Activated naive CD4-positive, alpha-beta T cell treated with anti-CD3 and anti-CD28 coated beads, Interleukin-2, amount 50 U/mL, for 24 hours (primary cell): ENCODE measurements at regions not wholly inside any gene's neighbourhood (a gene's known extent, or its start where the extent isn't known, plus 50 kb on each side); places are given as distances from the start of the nearest gene placed in this dataset.

Source experiments
- H3K27ac Mint-ChIP-seq: one replicate; pipeline ENCODE4 v1.8.0; 2021; ENCODE audit warnings: mild to moderate bottlenecking, mixed read lengths
- H3K27me3 Mint-ChIP-seq: one replicate; pipeline ENCODE4 v1.8.0; 2021; ENCODE audit warnings: mixed read lengths
- H3K36me3 Mint-ChIP-seq: one replicate; pipeline ENCODE4 v1.8.0; 2021; ENCODE audit warnings: mixed read lengths
- H3K4me1 Mint-ChIP-seq: one replicate; pipeline ENCODE4 v1.8.0; 2021; ENCODE audit warnings: mixed read lengths
- H3K4me3 Mint-ChIP-seq: one replicate; pipeline ENCODE4 v1.8.0; 2021; ENCODE audit warnings: mild to moderate bottlenecking, mixed read lengths
- H3K9me3 Mint-ChIP-seq: one replicate; pipeline ENCODE4 v1.8.0; 2021; ENCODE audit warnings: mixed read lengths

DNA sequence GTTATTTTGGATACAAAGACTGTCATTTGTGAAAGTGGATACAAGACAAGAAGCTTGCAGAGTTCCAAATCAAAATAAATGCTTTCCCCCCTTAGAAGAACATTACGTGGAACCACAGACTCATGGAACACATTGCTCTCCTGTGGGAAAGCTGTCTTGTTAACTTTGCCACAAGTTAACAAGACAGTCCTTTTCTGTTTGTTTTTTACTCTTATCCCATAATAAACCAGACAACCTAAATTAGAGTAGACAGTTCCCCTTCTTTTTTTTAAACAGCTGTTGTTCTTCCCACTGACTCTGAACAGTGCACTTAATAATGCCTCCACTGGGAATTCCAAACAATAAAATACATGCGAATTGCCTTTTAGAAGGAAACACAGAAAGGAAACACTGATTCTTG lies 255.3 kb upstream of the UBE2E2 start:
- H3K9me3 Mint-ChIP-seq: no peaks in the 10 kb centered on the region
- no peak overlapping the region for H3K27ac Mint-ChIP-seq
- H3K4me1 Mint-ChIP-seq: no peaks in the 10 kb centered on the region
- no peak overlapping the region for H3K4me3 Mint-ChIP-seq
- no peaks in the 10 kb centered on the region for H3K36me3 Mint-ChIP-seq
- H3K27me3 Mint-ChIP-seq: no peaks in the 10 kb centered on the region

DNA sequence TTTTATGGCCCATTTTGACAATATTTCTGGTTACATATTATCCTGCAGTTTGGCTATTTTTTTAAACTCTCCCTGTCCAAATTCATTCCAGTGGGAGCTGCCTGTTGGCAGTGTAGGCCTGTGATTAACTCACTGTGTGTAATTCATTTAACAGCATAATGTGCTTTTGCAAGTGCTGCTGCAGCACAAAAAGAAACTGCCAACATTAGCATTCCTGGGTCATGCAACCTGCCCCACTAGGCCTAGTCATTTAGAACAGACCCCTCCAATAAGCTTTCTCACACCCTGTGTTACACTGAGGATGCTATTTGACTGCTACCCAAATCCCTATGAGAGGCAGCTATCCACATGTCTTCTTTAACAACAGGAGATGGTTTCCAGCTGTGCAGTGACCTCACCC lies 251.2 kb upstream of the UBE2E2 start:
- Mint-ChIP-seq H3K4me3 (no peak overlapping the region), H3K27ac (no peak overlapping the region)

DNA sequence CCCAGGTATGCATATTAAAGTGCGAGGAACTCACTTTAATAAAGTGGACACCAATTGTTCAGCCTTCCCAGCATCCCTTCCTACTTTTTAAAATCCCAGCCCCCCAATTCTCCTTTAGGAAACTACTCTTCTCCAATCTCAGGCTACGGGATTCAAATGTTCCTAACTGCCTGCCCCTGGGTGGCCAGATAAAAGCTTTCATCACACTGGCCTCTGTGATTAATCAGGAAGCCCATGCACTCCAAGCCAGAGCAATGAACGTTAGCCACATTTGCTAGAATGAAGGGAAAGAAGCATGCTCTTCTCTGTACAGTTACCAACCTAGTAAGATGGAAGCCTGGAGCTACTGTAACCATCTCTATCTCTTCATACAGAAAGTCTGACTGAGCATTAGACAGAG lies 250.3 kb upstream of the UBE2E2 start:
- peaks cover 1% of the 10 kb centered on the region for H3K36me3 Mint-ChIP-seq
- no peaks in the 10 kb centered on the region for H3K27me3 Mint-ChIP-seq
- H3K4me3 Mint-ChIP-seq: no peak overlapping the region
- no peaks in the 10 kb centered on the region for H3K4me1 Mint-ChIP-seq
- no peak overlapping the region for H3K27ac Mint-ChIP-seq
- H3K9me3 Mint-ChIP-seq: no peaks in the 10 kb centered on the region

More for the DNA sequence above, 251.2 kb upstream of the UBE2E2 start:
- H3K36me3 Mint-ChIP-seq: peaks cover 1% of the 10 kb centered on the region
- no peaks in the 10 kb centered on the region for H3K9me3 Mint-ChIP-seq
- H3K27me3 Mint-ChIP-seq: no peaks in the 10 kb centered on the region
- H3K4me1 Mint-ChIP-seq: no peaks in the 10 kb centered on the region

DNA sequence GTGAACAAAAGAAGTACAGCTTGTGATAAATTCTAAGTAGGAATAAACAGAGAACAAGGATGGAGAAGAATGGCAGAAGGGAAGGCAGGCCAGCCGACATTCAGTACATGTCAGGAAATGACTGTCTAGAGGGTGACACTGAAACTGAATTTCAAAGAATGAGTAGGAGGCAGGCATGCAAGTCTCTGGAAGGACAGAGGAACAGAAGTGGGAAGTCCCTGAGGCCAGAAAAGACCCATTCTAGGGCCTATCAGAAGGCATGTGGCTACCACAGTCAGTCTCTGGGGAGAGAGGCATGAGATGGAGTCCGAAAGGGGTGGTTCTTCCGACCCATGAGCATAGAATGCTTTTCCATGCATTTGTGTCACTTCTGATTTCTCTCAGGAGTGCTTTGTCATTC lies 243.5 kb upstream of the UBE2E2 start:
- Mint-ChIP-seq H3K4me3 (no peak overlapping the region), H3K9me3 (no peaks in the 10 kb centered on the region), H3K36me3 (no peaks in the 10 kb centered on the region), H3K4me1 (no peaks in the 10 kb centered on the region), H3K27ac (no peak overlapping the region), H3K27me3 (peaks cover 1% of the 10 kb centered on the region)

DNA sequence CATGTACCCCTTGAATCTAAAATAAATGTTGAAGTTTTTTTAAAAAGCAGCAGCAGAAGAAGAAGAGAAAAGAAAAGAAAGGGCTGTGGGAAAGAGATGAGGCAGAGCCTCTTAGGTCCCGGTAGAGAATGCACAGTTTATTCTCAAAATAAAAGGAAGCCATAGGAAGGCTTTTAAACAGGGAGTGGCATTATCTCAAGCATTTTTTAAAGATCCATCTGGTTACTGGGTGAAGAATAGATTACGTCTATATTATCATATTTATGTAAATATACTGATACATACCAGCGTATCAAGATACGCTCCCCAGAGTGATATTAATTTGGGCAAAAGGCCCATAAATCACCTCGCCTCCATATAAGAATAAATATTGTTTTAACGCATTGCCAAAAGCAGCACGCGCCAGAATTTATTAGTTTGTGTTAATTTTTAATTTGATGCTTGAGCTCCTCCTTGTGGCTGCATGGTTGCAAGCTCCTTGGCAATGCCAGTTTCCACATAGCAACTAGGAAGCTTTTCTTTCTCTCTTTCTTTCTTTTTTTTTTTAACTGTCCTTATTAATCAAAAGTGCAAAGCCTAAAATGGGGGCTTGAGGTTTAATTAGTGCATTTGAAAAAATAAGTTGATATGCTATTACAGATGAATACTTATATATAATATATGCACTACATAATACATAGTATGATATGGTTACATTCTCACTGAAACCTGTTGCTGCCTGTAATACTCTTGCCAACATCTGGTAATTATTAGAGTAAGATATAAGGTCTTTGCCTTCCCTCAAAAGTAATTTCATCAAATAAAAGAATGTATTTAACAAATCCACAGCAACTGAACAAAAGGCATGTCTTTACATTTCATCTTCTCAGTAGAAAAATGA lies 242.8 kb upstream of the UBE2E2 start:
- Mint-ChIP-seq H3K4me3 (no peak overlapping the region), H3K27me3 (peaks cover 1% of the 10 kb centered on the region), H3K4me1 (no peaks in the 10 kb centered on the region), H3K36me3 (no peaks in the 10 kb centered on the region), H3K27ac (no peak overlapping the region), H3K9me3 (no peaks in the 10 kb centered on the region)

DNA sequence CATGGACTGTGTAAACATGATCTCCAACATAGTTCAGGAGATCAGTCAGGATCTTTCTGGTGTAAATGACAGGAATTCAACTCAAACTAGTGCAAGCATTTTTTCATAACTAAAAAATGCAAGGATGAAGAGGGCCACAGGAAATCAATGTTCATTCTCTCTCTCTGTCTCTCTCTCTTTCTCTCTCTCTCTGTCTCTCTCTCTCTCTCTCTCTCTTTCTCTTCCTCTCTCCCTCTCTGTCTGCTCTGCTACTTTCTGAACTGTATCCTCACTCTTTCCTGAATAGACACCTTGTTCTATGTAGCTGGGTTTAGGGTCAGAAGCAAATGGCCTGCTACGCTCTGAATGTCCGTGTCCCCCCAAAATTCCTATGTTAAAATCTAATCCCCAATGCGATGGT lies 240.9 kb upstream of the UBE2E2 start:
- H3K27ac Mint-ChIP-seq: no peak overlapping the region
- H3K27me3 Mint-ChIP-seq: peaks cover 1% of the 10 kb centered on the region
- no peaks in the 10 kb centered on the region for H3K9me3 Mint-ChIP-seq
- no peaks in the 10 kb centered on the region for H3K4me1 Mint-ChIP-seq
- H3K36me3 Mint-ChIP-seq: no peaks in the 10 kb centered on the region
- H3K4me3 Mint-ChIP-seq: no peak overlapping the region

DNA sequence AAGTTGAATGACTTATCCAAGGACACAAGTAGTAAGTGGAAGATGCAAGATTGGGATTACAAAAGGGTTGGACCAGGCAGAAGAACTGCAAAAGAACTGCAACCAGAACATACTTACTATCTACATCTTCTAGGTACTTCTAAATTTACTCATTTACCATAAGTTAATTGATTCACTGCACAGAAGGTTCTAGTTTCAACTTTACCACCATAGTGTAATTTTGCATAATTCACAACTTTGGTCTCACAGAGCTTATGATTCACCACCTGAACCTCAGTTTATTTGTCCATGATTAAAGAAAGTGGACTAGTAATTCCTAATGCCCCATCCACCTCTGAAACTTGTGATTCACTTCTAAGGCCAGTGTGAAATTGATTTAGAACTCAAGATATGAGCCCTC lies 236.8 kb upstream of the UBE2E2 start:
- no peaks in the 10 kb centered on the region for H3K36me3 Mint-ChIP-seq
- no peaks in the 10 kb centered on the region for H3K4me1 Mint-ChIP-seq
- peaks cover 2% of the 10 kb centered on the region for H3K27me3 Mint-ChIP-seq
- no peak overlapping the region for H3K27ac Mint-ChIP-seq
- no peaks in the 10 kb centered on the region for H3K9me3 Mint-ChIP-seq
- no peak overlapping the region for H3K4me3 Mint-ChIP-seq

DNA sequence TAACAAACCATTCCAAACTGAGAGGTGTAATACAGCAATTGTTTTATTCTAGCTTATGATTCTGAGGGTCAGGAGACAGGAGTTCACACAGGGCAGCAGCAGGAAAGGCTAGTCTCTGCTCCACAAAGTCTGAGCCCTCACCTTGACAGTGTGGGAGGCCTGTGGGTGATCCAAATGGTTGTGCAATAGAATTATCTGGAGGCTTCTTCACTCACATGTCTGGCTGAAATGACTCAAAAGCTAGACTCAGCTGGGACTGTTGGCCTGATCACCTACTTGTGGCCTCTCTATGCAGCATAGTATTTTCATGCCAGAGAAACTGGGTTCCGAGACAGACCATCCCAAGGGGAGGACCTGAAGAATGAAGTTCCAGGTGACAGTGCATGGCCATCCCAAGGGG lies 233.9 kb upstream of the UBE2E2 start:
- Mint-ChIP-seq H3K27ac (no peak overlapping the region), H3K9me3 (no peaks in the 10 kb centered on the region), H3K36me3 (no peaks in the 10 kb centered on the region), H3K4me1 (no peaks in the 10 kb centered on the region), H3K4me3 (no peak overlapping the region), H3K27me3 (peaks cover 2% of the 10 kb centered on the region)

DNA sequence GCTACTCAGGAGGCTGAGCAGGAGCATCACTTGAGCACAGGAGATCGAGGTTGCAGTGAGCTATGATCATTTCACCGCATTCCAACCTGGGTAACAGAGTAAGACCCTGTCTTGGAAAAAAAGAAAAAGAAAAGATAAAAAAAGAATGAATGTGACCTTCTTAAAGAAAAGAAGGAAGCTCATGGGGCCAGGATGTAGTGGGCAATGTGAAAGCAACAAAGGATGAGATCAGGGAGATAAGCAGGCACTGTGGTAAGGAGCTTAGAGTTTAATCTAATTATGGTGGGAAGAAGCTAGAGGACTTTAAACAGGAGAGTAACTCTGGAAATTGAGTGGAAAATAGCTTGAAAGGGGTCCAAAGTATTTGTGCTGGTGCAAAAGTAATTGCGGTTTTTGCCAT lies 231.6 kb upstream of the UBE2E2 start:
- Mint-ChIP-seq H3K4me1 (no peaks in the 10 kb centered on the region), H3K9me3 (no peaks in the 10 kb centered on the region), H3K27ac (no peak overlapping the region), H3K36me3 (no peaks in the 10 kb centered on the region), H3K27me3 (peaks cover 2% of the 10 kb centered on the region), H3K4me3 (no peak overlapping the region)

DNA sequence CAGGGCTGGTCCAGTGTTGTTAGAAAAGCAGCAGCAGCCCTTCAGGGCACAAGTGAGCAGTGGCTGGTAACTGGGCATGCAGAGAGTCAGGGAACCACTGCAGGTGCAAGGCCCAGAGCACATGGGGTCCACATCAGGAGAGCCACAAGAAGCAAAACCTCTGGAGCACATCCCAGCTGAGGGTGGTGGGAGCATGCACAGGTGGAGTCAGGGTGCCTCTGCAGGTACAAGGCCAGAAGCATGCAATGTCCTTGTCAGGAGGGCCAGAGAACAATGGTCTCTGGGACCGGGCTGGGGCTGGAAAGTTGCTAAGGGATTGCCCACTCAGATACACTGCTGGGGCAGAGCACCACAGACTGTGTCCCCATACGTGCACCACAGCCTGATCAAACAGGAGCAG lies 226.1 kb upstream of the UBE2E2 start:
- no peaks in the 10 kb centered on the region for H3K9me3 Mint-ChIP-seq
- H3K27me3 Mint-ChIP-seq: no peaks in the 10 kb centered on the region
- no peak overlapping the region for H3K27ac Mint-ChIP-seq
- no peaks in the 10 kb centered on the region for H3K36me3 Mint-ChIP-seq
- H3K4me1 Mint-ChIP-seq: peaks cover 6% of the 10 kb centered on the region
- H3K4me3 Mint-ChIP-seq: no peak overlapping the region

DNA sequence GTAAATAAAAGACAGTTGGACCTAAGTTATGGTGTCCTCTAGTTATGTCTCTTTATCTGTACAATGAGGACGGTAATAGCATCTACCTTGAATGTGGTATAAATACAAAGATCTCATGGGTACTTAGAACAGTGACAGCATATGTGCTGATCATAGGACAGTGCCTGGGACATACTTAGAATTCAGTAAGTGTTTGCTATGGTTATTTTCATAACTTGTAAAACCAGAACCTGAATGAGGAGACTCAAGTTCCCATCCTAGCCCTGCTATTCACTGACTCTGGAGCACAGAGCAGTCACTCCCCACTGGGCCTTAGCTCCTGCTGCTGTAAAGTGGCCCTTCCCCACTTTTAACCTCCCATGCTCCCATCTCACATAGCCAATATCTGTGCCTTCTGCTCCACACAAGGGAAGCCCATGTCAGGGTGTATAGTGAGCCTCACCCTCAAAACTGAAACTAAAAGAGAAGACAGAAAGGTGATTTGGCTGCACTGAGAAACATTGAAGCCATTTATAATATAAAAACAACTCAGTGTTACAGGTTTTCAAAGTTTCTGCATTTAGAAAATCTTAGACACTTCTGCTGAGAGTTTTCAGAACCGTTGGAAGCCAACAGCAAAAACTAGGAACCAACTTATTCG lies 225.4 kb upstream of the UBE2E2 start:
- H3K27me3 Mint-ChIP-seq: no peaks in the 10 kb centered on the region
- no peaks in the 10 kb centered on the region for H3K9me3 Mint-ChIP-seq
- H3K4me3 Mint-ChIP-seq: no peak overlapping the region
- H3K4me1 Mint-ChIP-seq: peaks cover 6% of the 10 kb centered on the region
- no peaks in the 10 kb centered on the region for H3K36me3 Mint-ChIP-seq
- no peak overlapping the region for H3K27ac Mint-ChIP-seq

DNA sequence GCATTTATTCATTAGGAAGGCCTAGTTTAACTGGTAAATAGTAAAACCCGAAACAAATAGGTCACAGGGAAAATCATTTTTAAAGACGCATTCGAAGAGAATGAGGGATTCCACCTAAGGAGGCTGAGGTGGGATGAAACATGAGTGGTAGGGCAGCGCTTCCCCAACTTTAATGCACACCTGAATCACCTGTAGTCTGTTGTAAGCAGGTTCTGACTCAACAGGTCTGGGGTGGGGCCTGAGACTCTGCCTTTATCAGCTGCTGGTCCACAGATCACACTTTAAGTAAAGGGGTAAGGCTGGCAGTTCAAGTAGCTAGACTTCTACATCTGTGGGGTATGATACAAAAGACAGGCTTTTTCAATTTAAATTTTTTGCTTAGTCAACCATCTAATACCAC lies 223.5 kb upstream of the UBE2E2 start:
- H3K36me3 Mint-ChIP-seq: no peaks in the 10 kb centered on the region
- H3K9me3 Mint-ChIP-seq: no peaks in the 10 kb centered on the region
- H3K4me1 Mint-ChIP-seq: peaks cover 6% of the 10 kb centered on the region
- H3K4me3 Mint-ChIP-seq: no peak overlapping the region
- H3K27ac Mint-ChIP-seq: no peak overlapping the region
- H3K27me3 Mint-ChIP-seq: no peaks in the 10 kb centered on the region

DNA sequence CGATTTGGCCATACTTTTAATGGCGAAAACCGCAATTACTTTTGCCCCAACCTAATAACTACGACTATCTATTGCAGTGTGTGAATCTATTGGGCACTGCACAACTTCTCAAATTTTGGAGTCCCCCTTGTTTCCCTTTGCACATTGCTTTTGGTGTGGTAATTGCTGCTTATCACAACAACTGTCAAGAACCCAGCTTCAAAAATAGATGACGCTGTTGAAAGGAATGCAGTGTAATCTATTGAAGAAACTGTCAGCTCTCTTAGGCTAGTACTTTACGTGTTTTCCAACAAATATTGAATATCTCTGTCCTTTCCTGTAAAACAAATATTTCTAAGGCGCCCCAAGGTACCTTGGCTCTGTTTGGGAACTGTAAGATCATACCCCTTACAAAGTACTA lies 222.8 kb upstream of the UBE2E2 start:
- Mint-ChIP-seq H3K4me3 (no peak overlapping the region), H3K4me1 (peaks cover 6% of the 10 kb centered on the region), H3K27me3 (no peaks in the 10 kb centered on the region), H3K27ac (no peak overlapping the region), H3K9me3 (no peaks in the 10 kb centered on the region), H3K36me3 (no peaks in the 10 kb centered on the region)

DNA sequence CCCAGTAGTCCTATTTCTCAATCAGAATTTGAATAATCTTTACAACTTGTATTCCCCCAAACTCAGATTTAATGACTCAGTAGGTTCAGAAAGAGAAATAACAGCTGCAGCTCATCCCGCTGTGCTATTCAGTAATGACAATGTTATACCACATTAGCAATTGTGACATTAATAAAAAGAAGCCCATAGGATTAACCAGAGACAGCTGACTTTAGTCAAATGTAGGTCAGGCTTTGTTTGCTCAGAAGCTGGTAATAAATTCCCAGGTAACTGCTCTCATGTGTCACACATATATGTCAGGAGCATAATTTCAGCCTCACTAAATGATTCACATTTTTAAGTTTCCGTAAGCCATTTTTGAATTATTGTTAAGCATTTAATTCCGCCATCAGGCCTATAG lies 222.0 kb upstream of the UBE2E2 start:
- H3K27me3 Mint-ChIP-seq: no peaks in the 10 kb centered on the region
- H3K27ac Mint-ChIP-seq: no peak overlapping the region
- H3K4me3 Mint-ChIP-seq: no peak overlapping the region
- no peaks in the 10 kb centered on the region for H3K36me3 Mint-ChIP-seq
- H3K9me3 Mint-ChIP-seq: no peaks in the 10 kb centered on the region
- H3K4me1 Mint-ChIP-seq: peaks cover 6% of the 10 kb centered on the region

DNA sequence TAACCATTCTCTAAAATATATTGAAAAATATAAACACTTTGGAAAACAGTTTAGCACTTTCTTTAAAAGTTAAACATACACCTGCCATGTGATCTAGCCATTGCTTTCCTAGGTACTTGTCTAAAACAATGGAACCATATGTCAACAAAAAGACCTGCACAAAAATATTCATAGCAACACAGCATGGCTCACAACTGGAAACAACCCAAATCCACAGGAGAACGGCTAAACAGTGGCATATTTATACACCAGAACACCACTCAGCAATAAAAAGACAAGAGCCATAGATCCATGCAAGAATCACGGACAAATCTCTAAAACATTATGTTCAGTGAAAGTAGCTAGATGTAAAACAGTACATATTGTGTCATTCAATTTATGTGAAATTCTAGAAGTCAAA lies 221.3 kb upstream of the UBE2E2 start:
- Mint-ChIP-seq H3K27ac (no peak overlapping the region), H3K27me3 (no peaks in the 10 kb centered on the region), H3K4me3 (no peak overlapping the region), H3K9me3 (no peaks in the 10 kb centered on the region), H3K36me3 (no peaks in the 10 kb centered on the region), H3K4me1 (peaks cover 6% of the 10 kb centered on the region)

DNA sequence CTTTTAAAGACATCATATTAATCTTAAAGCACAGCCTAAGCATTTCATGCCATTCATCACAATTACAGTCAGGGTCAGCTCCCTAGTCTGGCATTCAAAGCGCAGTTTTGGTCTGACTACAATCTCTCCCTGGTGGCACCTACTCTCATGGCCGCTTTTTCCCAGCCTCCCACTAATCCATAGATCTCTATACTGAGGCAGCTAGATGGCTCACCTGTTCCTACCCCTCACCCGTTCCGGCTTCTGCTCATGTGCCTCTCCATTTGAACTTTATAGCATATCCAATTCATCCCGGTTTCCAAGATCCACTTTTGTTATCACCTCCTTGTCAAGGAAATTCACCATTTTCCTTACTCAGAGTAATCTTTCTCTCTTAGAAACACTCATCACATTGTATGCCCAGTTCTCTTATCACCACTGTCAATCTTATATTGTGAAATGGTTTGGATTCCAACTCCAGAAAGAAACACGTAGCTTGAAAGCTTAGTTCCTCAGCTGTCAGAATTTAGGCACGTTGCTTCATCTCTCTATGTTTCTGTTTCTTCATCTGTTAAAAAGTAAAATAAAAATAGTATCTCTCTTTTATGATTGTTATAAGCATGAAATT lies 220.0 kb upstream of the UBE2E2 start:
- Mint-ChIP-seq H3K27ac (no peak overlapping the region), H3K4me3 (no peak overlapping the region), H3K9me3 (no peaks in the 10 kb centered on the region), H3K27me3 (no peaks in the 10 kb centered on the region), H3K36me3 (no peaks in the 10 kb centered on the region), H3K4me1 (peaks cover under 1% of the 10 kb centered on the region)
